Tibial nerve (tissue), 4 donors: ENCODE measurements at regions not wholly inside any gene's neighbourhood (a gene's known extent, or its start where the extent isn't known, plus 50 kb on each side); places are given as distances from the start of the nearest gene placed in this dataset.

Experiments used
- DNase-seq, 2 donors: peaks; one replicate each; pipeline ENCODE4 v3.0.0-alpha.2; 2019; ENCODE audit warnings: low spot score in 2 of 2
- H3K27ac ChIP-seq, 4 donors: fragments of 200-600 bp; sonication (generic) in 3 of 4; one replicate each; pipeline ENCODE4 v1.5.1; 2017 to 2019; ENCODE audit warnings: mild to moderate bottlenecking in 1 of 4
- H3K27me3 ChIP-seq, 2 donors: fragments of 200-600 bp; sonication (generic) in 1 of 2; one replicate each; pipeline versions ENCODE4 v1.5.1 to v1.6.0; 2017 to 2019
- H3K36me3 ChIP-seq, 3 donors: fragments of 200-600 bp; sonication (generic); one replicate each; pipeline ENCODE4 v1.5.1; 2018 to 2019
- H3K4me1 ChIP-seq, 4 donors: fragments of 200-600 bp; sonication (generic) in 3 of 4; one replicate each; pipeline ENCODE4 v1.5.1; 2017 to 2019
- H3K4me3 ChIP-seq, 4 donors: fragments of 200-600 bp; sonication (generic) in 3 of 4; one replicate each; pipeline ENCODE4 v1.5.1; 2017 to 2019; ENCODE audit warnings: mild to moderate bottlenecking in 1 of 4, moderate library complexity in 1 of 4
- H3K9me3 ChIP-seq, 4 donors: fragments of 200-600 bp; sonication (generic) in 3 of 4; one replicate each; pipeline ENCODE4 v1.5.1; 2017 to 2019
- CTCF ChIP-seq, 5 experiments: fragments of 200-600 bp in 3 of 5; fragments of 450-650 bp in 2 of 5; sonication (generic) in 3 of 5; IDR thresholded peaks; one replicate each; pipeline ENCODE4 v1.5.1; 2016 to 2019; ENCODE audit warnings: antibody characterized with exemption in 5 of 5, mild to moderate bottlenecking in 3 of 5, moderate library complexity in 2 of 5
- EP300 ChIP-seq, 2 donors: sonication (generic); formaldehyde crosslinking; IDR thresholded peaks; one replicate each; pipeline ENCODE4 v1.6.1; 2017; ENCODE audit warnings: antibody characterized with exemption in 2 of 2, mild to moderate bottlenecking in 1 of 2
- POLR2A ChIP-seq, 2 donors: fragments of 450-650 bp; IDR thresholded peaks; one replicate each; pipeline ENCODE4 v1.6.1; 2017; ENCODE audit warnings: antibody characterized with exemption in 2 of 2, mild to moderate bottlenecking in 2 of 2, moderate library complexity in 2 of 2
- WGBS, 2 donors: methylation state at CpG; one replicate each; pipeline ENCODE4 v1.1.5; 2018; 5-methylcytosine and 5-hydroxymethylcytosine counted together

GRCh38 chr9:108085294-108085693 is 595.7 kb upstream of the KLF4 start:
- no peak for DNase-seq
- H3K27ac ChIP-seq: no peak overlapping the region
- no peaks in the 10 kb centered on the region for H3K9me3 ChIP-seq
- TF ChIP-seq CTCF (IDR thresholded peaks at IDR 0.05) (no peak), POLR2A (IDR thresholded peaks at IDR 0.05) (no peak), EP300 (IDR thresholded peaks at IDR 0.05) (no peak)
- H3K4me1 ChIP-seq: no peaks in the 10 kb centered on the region
- no peak overlapping the region for H3K4me3 ChIP-seq
- H3K36me3 ChIP-seq: no peaks in the 10 kb centered on the region
- H3K27me3 ChIP-seq: no peaks in the 10 kb centered on the region
- WGBS, 2 donors: 91 to 94% methylated on average over 6 of the region's 6 CpGs

- Histone ChIP-seq H3K4me3 (no peak overlapping the region), H3K36me3 (no peaks in the 10 kb centered on the region), H3K4me1 (peaks cover 0 to 5% (median 0%) of the 10 kb centered on the region in 4 donors), H3K9me3 (no peaks in the 10 kb centered on the region), H3K27ac (no peak overlapping the region), H3K27me3 (no peaks in the 10 kb centered on the region)
- TF ChIP-seq CTCF (IDR thresholded peaks at IDR 0.05) (no peak), POLR2A (IDR thresholded peaks at IDR 0.05) (no peak), EP300 (IDR thresholded peaks at IDR 0.05) (peak in 1 of 2 donors; percentile 34)
- 82 to 89% methylated on average over 3 of the region's 3 CpGs for WGBS, 2 donors
- peak in 1 of 2 donors; percentile 61 for DNase-seq
These were observed 594.3 kb upstream of the KLF4 start for GRCh38 chr9:108083796-108084352.

GRCh38 chr9:108083160-108083750 is 593.7 kb upstream of the KLF4 start:
- Histone ChIP-seq H3K4me3 (no peak overlapping the region), H3K4me1 (peaks cover 0 to 11% (median 0%) of the 10 kb centered on the region in 4 donors), H3K27me3 (no peaks in the 10 kb centered on the region), H3K9me3 (no peaks in the 10 kb centered on the region), H3K27ac (no peak overlapping the region), H3K36me3 (no peaks in the 10 kb centered on the region)
- WGBS, 2 donors: 93 to 95% methylated on average over 6 of the region's 6 CpGs
- TF ChIP-seq POLR2A (IDR thresholded peaks at IDR 0.05) (no peak), EP300 (IDR thresholded peaks at IDR 0.05) (no peak), CTCF (IDR thresholded peaks at IDR 0.05) (no peak)
- no peak for DNase-seq

GRCh38 chr9:108081112-108081511 is 591.5 kb upstream of the KLF4 start:
- no peaks in the 10 kb centered on the region for H3K27me3 ChIP-seq
- H3K27ac ChIP-seq: no peak overlapping the region
- H3K36me3 ChIP-seq: no peaks in the 10 kb centered on the region
- no peak for DNase-seq
- TF ChIP-seq EP300 (IDR thresholded peaks at IDR 0.05) (no peak), CTCF (IDR thresholded peaks at IDR 0.05) (no peak), POLR2A (IDR thresholded peaks at IDR 0.05) (no peak)
- H3K4me1 ChIP-seq: peaks cover 0 to 14% (median 0%) of the 10 kb centered on the region in 4 donors
- no peak overlapping the region for H3K4me3 ChIP-seq
- no peaks in the 10 kb centered on the region for H3K9me3 ChIP-seq

- DNase-seq: no peak
- TF ChIP-seq EP300 (IDR thresholded peaks at IDR 0.05) (no peak), POLR2A (IDR thresholded peaks at IDR 0.05) (no peak), CTCF (IDR thresholded peaks at IDR 0.05) (no peak)
- Histone ChIP-seq H3K27ac (no peak overlapping the region), H3K27me3 (no peaks in the 10 kb centered on the region), H3K9me3 (no peaks in the 10 kb centered on the region), H3K36me3 (no peaks in the 10 kb centered on the region), H3K4me3 (no peak overlapping the region), H3K4me1 (peaks cover 0 to 14% (median 0%) of the 10 kb centered on the region in 4 donors)
- WGBS, 2 donors: 87 to 95% methylated on average over 3 of the region's 3 CpGs
These were observed 590.7 kb upstream of the KLF4 start for GRCh38 chr9:108080285-108080684.
